ENCODE measurements at regions not wholly inside any gene's neighbourhood (a gene's known extent, or its start where the extent isn't known, plus 50 kb on each side); places are given as distances from the start of the nearest gene placed in this dataset.
A peak's percentile ranks its signal among the peaks of the same experiment; 100 is the strongest.

DNA sequence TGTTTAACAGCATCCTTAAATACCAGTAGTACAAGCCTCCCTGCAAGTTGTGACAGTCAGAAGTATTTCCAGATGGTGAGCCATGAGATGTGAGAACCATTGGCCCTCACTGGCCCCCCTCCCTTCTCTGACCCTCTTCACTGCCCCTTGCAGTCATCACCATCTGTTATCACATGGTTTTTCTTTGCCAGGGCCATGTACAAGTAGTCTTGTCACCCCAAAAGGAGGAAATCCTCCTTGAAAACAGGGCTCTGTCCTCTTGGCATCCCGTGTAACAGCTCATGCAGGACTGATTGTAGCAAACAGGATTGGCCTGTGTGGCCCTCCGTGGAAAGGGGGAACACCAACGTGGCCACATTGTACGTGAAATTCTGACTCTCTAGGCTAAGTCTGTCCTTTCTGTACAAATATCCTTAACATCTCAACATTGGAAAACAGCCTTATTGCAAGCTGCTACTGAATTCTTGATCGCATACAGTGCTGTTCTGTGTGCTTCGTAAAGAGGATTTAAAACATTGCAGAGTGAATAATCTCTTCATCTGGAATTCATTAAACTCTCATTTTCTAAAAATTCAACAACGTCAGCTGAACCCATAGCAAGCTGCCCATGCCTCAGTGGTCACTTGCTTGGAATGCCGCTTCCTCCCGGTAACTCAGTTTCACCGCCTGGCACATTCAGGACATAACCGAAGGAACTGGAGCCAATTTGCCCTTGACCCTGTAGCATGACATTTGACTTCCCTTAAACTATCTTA, 171.7 kb downstream of the ATPSCKMT start:
- no peak for DNase-seq (ENCODE audit: low read depth)

DNA sequence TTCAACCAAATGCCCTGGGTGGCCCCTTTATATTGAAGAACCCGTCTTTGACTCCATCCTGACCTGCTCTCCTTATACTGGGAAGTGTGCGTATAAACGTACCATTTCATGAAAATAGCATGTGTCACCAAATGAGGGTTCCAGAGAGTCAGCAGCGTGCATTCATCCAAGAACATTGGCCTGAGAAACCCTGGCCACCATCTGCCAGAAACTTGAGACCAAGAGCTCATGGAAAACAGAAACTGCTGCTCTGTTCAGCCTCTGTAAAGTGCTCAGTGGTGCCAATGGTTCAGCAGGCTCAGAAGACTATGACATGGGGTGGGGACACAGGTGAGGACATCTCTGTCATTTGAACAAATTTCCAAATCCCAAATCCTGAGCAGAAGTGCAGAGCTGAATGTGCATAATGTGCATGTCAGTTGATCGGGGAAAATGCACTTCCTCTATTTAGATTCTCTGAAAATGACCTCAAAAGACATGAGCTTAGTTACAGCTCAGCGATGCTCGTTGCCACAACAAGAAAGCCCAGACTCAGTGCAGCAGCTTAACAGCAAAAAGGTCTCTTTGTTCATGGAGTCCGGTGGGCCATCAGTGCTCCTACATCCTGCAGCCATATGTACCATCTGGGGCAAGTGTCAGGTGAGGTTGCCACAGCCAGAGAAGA, 176.1 kb downstream of the ATPSCKMT start:
- DNase-seq (ENCODE audit: low read depth), result no peak

DNA sequence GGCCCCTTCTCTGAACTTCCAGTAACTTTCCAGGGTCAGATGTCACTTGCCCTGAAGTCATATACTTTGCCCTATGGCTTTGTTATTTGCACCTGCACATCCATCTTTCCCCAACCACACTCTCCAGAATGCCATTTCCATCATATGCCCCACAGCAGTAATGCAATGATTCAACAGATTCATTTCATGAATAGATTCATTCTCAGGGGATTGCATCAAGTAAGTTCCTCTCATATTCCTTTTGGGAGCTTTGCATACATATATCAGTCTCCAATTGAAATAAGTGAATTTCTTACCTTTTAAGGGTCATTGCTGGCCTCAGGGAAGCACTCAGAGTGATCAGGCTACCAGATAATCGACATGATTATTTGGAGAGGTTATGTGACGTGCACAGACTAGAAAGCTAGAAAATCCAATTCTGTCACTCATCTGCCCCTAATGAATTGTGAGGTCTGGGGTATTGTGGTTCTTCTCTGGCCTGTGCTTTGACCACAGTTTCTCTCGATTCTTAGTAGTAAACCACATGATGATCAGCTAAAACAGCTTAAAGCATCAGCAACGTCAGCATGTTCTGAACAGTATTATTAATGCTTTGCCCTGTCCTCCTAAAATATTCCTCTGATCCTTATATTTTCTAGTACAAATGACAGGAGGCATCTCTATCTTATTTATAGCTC, 179.9 kb downstream of the ATPSCKMT start:
- DNase-seq (ENCODE audit: low read depth), result no peak

DNA sequence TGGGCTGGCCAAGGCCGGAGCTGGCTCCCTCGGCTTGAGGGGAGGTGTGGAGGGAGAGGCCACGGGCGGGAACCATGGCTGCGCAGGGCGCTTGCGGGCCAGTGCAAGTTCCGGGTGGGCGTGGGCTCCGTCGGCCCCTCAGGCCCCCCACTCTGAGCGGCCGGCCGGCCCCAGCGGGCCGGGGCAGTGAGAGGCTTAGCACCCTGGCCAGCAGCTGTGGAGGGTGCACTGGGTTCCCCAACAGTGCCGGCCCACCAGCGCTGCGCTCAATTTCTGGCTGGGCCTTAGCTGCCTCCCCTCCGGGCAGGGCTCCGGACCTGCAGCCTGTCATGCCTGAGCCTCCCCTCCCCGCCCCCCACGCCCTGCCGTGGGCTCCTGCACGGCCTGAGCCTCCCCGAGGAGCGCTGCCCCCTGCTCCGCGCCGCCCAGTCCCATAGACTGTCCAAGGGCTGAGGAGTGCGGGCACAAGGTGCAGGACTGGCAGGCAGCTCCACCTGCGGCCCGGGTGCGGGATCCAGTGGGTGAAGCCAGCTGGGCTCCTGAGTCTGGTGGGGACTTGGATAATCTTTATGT, 184.2 kb downstream of the ATPSCKMT start:
- DNase-seq (ENCODE audit: low read depth), result no peak

DNA sequence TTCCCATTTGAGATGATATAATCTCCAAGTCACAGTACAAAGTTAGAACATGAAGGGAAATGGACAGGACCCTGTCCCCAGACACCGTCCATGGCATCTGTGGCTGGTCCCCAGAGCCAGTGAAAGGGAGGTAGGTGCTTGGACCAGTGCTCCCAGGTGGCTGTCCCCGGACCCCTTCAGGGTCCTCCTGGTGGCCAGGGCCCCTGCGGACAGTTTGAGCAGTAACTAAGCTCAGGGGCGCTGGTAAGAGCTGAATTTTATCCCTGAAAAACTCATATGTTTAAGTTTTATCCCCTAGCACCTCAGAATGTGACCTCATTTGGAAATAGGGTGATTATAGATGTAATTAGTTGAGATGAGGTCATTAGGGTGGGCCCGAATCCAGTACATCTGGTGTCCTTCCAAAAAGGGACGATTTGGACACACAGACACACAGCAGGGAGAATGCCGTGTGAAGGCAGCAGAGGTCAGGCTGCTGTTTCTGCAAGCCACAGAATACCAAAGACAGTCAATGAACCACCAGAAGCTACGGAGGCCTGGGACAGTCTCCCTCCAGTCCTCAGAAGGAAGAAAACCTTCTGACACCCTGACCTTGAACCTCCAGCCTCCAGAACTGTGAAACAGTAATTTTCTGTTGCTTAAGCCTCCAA, 185.0 kb downstream of the ATPSCKMT start:
- no peak for DNase-seq (ENCODE audit: low read depth)

DNA sequence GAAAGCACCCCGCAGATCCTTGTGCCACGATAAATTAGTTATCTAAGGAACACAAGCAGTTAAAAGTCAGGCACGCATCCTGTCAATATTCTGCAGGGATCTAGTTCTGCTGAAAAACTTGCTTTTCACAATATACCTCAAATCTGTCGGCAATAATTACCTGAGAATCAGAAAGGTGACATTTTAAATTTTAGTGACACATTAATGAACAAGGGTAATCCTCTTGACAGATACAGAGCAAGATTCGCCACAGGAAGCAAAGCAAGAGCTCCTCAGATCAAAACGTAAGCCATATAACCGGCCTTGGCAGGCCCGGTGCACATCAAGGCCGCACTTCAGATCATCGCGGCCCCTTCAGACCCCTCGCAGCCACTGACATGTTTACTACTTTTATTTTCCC, 185.7 kb downstream of the ATPSCKMT start:
- DNase-seq (ENCODE audit: low read depth), result no peak

DNA sequence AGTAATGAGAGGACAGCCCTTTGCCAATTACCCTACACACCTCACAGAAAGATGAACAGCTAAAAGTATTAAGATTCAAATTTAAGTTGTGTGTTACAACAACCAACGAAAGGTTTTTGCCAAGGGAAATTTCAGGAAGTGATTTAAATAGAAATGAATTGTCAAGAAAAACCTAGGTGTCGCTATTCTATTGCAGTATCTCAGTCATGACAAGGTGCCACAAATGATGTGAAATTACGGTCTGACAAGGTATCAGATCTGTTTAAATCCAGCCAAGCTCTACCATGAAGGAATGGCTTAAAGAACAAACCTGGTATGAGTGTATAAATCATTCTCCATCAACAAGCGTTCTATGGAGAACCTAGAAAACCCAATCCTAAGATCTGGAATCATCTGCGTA, 189.7 kb downstream of the ATPSCKMT start:
- DNase-seq (ENCODE audit: low read depth), result no peak

DNA sequence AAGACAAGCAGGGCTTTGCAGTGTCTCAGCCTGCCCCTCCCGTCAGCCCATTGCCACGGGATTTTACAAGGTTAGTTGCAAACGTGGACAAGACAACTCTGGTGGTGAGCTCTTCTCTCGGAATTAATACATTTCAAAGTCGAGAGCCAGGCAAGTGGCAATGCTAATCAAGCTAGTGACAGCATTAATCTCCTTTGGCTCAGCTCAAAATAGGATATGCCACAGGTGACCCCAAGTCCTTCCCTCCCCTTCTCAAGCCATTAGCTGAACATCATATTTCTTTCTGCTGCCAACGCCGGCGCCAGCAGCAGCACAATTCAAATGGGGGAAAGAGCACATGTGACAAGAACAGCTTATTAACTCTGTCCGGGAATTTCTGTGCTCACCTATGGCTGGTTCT, 190.1 kb downstream of the ATPSCKMT start:
- no peak for DNase-seq (ENCODE audit: low read depth)

DNA sequence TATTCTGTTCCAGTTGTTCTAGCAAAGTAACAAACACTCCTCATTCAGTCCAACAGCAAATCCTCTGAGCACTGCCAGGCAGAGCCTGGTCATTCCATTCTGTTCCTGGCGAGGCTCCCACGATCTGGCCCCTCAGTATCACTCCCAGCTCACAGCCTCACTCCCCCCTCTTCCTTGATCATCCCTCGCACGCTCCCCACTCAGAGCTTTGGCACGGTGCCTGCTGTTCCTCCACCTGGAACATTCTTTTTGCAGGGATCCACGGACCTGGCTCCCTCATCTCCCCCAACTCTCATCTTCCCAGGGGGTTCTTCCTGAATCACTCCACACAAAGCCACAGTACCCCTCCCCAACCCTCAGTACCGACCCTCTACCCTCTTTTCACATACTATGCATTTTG, 192.3 kb downstream of the ATPSCKMT start:
- DNase-seq (ENCODE audit: low read depth), result no peak

DNA sequence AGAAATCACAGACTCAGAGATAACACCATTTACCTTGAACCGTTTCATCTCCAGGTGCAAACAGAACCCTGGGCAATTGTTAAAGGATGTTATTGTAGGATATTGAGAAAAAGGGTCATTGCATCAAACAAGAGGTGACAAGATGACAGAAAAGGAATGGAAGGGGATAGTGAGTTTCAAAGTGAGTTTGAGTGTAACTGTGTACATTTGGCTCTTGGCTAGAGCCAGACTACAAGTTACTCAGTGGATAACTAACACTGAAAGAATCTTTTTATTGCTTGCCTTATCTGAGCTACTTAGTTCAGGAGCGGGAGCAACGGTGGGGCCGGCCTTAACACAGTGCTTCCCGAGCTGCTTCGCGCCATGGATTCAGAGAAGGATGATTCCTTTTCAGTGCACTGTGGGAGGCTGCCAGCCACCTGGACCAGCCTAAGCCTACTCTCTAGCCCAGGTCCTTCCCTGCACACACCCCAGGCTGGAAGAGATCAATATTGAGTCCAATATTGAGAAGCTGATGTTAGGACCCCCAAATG, 193.4 kb downstream of the ATPSCKMT start:
- no peak for DNase-seq (ENCODE audit: low read depth)

DNA sequence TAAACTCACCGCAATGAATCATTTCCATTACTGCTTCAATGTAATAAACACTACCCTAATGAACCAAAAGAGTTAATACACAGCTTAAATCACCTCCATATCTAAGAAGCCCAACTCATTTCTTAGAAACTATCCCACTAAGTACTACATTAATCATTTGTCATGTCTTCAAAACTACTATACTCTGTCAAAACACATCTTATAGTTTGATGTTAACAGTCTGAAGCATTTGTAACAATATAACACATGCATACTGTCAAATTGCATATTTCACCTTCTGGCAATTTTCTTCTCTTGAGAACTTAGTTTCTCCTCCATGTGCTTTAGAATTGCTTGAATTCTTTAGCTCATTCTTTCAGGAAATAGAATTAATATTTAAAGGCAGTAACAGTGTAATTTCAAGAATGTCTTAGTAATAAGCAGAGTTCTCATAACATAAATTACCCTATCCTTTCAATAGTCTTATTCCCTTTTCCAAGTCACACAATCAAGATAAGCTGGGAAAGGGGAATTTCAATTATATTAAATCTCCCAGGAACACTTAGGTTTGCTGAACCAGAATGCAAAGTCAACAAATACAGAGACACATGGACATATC, 199.7 kb downstream of the ATPSCKMT start:
- no peak for DNase-seq (ENCODE audit: low read depth)

DNA sequence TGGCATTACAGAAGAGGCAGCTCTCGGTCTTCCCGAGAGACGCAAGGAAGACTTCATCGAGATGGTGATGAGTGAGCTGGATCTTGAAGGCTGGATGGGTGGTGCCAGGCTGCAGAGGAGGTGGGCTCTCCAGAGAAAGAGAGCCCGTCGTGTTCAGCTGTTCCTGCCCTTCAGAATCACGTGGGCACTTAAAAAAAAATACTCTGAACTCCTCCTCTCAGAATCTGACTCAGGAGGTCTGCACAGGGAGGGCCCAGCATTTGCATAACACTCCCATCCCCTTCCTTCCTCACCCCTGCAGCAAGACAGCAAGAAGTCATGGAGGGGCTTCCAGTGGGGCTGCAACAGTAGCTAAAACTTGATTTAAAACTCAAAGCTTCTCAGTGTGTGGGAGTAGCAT, 203.0 kb downstream of the ATPSCKMT start:
- peak; percentile 48 for DNase-seq (ENCODE audit: low read depth)

DNA sequence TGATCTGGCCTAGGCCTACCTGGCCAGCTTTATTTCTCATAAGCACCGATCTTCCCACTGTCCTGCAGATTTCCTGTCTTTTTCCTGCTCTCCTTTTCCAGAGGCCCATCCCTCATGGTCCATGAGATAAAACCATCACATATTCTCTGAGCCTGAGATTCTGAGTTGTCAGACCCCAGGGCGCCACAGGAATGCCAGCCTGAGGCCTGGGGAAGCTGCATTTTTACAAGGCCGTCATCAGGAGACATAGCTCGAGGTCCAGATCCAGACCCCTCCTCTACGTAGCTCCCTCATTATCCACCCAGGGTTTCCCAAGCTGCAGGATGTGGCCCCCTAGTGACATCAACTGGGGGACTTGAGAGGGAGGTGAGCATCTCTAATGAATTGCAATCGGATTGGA, 204.3 kb downstream of the ATPSCKMT start:
- DNase-seq (ENCODE audit: low read depth), result no peak

DNA sequence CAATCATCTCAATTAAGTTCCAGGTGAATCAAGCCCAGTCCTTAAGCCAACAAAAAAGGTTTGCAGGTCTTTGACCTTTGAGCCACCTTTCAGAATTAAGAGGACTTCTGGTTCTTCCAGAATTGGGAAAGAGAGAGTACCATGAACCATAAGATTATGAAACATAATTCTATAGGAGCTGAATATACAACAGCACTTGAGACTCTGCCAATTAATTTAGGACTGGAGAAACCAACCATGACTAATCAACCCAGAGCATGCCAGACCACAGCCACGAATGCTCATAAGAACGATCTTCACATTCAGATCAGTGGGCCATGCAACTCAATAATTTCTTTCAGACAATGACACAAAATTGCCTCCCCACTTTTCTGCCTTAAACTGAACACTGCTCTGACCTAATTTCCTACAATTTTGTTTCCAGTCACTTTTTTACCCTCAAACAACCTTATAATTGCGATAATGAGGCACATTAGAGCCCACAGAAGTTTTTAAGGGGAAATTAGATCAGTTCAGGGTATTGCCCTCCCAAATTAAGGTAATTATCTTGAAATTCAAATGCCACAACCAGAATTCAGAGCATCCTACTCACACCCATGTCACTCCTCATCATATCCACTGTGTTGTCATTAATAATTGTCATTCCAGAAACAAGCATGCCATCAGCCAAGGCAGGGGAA, 213.4 kb downstream of the ATPSCKMT start:
- DNase-seq (ENCODE audit: low read depth), result no peak

DNA sequence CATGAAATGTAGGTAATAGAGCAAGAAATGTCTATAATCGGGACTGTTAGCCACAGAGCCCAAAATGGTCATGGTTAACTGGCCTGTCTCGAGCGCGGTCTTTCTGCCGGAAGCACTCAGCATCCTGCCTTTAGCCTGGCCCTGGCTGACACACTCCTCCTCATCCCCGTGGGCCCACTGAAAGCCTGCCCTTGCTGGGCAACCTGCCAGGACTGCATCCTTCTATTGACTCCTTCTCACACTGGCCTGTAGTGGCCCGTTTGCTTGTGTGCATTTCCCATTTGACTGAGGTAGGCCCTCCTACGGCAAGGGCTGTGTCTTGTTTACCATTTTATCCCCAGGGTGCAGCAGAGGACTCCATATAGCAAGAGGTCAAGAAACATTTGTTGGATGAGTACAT, 215.7 kb downstream of the ATPSCKMT start:
- peak; percentile 3 for DNase-seq (ENCODE audit: low read depth)

DNA sequence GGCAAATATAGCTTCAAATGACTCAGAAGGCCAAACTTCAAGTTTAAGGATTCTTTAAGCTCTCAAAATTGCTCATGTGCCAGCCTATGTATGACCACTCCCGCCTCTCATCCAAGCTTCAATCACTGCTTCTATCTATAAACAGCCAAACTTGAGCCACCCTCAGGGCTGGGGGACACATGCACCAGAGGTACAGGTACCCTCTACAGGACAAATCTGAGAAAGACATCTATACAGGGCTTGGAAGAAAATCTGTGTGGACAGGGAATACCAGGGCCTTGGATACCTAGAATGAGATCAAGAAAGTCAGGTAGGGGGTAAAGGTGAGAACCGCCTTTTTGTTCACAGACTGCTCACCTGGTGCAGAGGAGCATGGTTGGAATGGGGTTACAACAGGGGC, 217.9 kb downstream of the ATPSCKMT start:
- DNase-seq (ENCODE audit: low read depth), result no peak

DNA sequence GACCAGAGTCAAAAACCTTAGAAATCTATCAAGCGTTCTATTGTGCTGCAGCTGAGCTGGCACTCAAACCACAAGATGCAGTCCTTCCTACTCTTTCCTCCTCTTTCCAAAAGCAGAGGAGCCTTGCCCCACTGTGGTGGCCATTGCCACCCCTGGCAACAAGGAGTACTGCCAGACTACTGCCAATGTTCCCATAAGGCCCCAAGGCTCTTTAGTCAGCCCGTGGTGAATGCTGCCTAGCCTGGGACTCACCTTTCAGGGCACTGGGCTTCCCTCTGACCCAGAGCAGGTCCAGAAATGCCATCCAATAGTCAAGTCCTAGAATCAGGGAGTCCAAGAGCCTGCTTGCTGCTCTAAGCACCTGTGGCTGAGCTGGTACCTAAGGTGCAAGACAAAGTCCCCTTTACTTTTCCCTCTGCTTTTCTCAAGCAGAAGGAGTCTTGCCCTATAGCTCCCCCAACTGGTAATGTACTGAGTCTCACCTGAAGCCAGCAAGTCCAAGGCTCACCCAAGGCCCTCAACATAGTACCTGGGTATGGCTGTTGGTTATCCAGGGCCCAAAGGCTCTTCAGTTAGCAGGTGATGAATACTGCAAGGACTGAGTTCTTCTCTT, 219.4 kb downstream of the ATPSCKMT start:
- peak; percentile 2 for DNase-seq (ENCODE audit: low read depth)

DNA sequence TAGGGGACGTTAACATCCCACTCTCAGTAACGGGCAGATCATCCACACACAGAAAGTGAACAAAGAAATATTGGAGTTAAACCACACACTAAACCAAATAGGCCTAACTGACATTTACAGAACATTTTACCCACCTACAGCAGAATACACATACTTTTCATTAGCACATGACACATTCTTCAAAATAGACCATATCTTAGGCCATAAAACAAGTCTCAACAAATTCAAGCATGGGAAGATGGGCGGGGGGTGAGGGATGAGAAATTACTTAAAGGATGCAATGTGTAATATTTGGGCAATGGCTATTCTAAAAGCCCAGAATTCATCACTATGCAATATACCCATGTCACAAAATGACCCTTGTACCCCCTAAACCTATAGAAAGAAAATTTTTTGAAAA, 226.2 kb downstream of the ATPSCKMT start:
- DNase-seq (ENCODE audit: low read depth), result no peak

DNA sequence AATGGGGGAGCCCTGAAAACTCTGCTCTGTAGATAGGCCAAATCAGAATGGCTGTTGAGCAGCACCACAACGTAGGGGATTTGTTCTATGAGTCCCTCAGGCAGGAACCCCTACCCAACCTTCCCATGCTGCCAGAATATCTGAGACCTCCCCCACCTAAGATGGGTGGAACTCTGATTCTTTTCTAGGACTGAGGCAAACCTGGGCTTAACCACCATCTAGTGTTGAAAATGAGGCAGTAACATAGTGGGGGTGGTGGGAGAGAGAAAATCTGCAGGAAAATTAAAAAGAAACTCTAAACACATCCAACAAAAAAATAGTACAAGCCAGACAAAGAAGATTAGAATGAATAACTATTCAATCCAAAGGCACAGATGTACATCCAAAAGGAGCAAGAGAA, 228.4 kb downstream of the ATPSCKMT start:
- DNase-seq (ENCODE audit: low read depth), result no peak

DNA sequence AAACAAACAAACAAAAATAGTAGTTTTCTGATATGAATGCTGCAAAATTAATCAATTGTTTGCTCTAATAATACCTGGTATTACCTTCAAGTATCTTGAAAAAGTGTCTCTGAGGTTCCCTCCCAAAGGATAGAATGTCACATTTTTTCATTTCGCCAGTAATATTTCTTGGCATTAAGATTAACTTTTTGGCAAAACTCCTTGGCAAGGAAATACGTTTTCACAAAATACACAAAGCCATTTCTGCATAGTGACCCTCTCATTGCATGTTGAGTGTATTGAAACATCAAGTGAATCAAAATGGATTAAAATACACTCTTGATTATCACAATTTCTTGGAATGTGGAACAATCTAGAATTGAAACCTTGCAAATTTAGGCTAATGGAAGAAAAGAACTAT, 230.5 kb downstream of the ATPSCKMT start:
- DNase-seq (ENCODE audit: low read depth), result no peak
